Activated CD4-positive, CD25-positive, alpha-beta regulatory T cell treated with anti-CD3 and anti-CD28 coated beads, Interleukin-2, amount 50 U/mL, for 16 hours (primary cell): ENCODE measurements at regions not wholly inside any gene's neighbourhood (a gene's known extent, or its start where the extent isn't known, plus 50 kb on each side); places are given as distances from the start of the nearest gene placed in this dataset.

Source experiments
- DNase-seq: peaks from one replicate; pipeline ENCODE4 v3.0.0-alpha.2; 2020; ENCODE audit warnings: low read depth, low spot score

GRCh38 chr9:75410405-75410804, 322.1 kb downstream of the OSTF1 start:
- no peak for DNase-seq

GRCh38 chr9:75414371-75415160, 326.3 kb downstream of the OSTF1 start:
- DNase-seq: no peak

GRCh38 chr9:75417471-75417870, 329.2 kb downstream of the OSTF1 start:
- DNase-seq: no peak

GRCh38 chr9:75418518-75418917, 330.2 kb downstream of the OSTF1 start:
- DNase-seq: no peak

GRCh38 chr9:75422944-75423522, 334.7 kb downstream of the OSTF1 start:
- no peak for DNase-seq

GRCh38 chr9:75429531-75430475, 341.5 kb downstream of the OSTF1 start:
- no peak for DNase-seq

GRCh38 chr9:75431375-75431774, 343.1 kb downstream of the OSTF1 start:
- no peak for DNase-seq

GRCh38 chr9:75432386-75432785, 344.1 kb downstream of the OSTF1 start:
- no peak for DNase-seq

- DNase-seq: no peak
Observed at GRCh38 chr9:75432888-75433287, 344.6 kb downstream of the OSTF1 start.

- DNase-seq: no peak
Observed at GRCh38 chr9:75438716-75439115, 350.4 kb downstream of the OSTF1 start.

- no peak for DNase-seq
Observed at GRCh38 chr9:75440914-75441313, 352.6 kb downstream of the OSTF1 start.

- DNase-seq: no peak
Observed at GRCh38 chr9:75445144-75445543, 356.8 kb downstream of the OSTF1 start.

GRCh38 chr9:75447281-75447680, 359.0 kb downstream of the OSTF1 start:
- no peak for DNase-seq

- DNase-seq: no peak
Observed at GRCh38 chr9:75448281-75448680, 360.0 kb downstream of the OSTF1 start.

GRCh38 chr9:75448955-75449354, 360.6 kb downstream of the OSTF1 start:
- no peak for DNase-seq

- DNase-seq: no peak
Observed at GRCh38 chr9:75451045-75451444, 362.7 kb downstream of the OSTF1 start.

- DNase-seq: no peak
Observed at GRCh38 chr9:75451505-75451904, 363.2 kb downstream of the OSTF1 start.

GRCh38 chr9:75452512-75452911, 364.2 kb downstream of the OSTF1 start:
- DNase-seq: no peak

GRCh38 chr9:75454043-75454442, 365.7 kb downstream of the OSTF1 start:
- no peak for DNase-seq

GRCh38 chr9:75454891-75455290, 366.6 kb downstream of the OSTF1 start:
- DNase-seq: no peak

- no peak for DNase-seq
Observed at GRCh38 chr9:75455444-75455921, 367.2 kb downstream of the OSTF1 start.

- DNase-seq: no peak
Observed at GRCh38 chr9:75456698-75457097, 368.4 kb downstream of the OSTF1 start.
